ENCODE measurements at regions not wholly inside any gene's neighbourhood (a gene's known extent, or its start where the extent isn't known, plus 50 kb on each side); places are given as distances from the start of the nearest gene placed in this dataset.

DNA sequence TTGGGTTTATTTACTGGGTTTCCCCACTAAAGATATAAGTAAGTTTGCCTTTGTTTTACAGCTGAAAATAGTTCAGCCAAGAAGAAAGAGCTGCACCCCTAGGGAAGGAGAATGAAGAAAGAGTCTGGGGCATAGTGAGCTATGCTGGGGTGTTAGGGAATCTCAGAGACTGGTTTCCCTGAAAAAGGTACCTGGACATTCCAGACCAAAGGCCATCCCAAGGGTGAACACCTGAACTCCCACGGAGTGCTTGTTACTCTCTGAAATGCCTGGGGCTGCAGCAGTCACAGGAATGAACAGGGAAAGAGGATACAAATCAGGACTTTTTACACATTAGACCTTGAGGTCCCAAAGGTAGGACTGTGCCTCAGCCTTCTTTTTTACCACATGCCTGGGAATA is 337.6 kb upstream of the SLC10A2 start:
- no peak for DNase-seq (ENCODE audit: low read depth)

DNA sequence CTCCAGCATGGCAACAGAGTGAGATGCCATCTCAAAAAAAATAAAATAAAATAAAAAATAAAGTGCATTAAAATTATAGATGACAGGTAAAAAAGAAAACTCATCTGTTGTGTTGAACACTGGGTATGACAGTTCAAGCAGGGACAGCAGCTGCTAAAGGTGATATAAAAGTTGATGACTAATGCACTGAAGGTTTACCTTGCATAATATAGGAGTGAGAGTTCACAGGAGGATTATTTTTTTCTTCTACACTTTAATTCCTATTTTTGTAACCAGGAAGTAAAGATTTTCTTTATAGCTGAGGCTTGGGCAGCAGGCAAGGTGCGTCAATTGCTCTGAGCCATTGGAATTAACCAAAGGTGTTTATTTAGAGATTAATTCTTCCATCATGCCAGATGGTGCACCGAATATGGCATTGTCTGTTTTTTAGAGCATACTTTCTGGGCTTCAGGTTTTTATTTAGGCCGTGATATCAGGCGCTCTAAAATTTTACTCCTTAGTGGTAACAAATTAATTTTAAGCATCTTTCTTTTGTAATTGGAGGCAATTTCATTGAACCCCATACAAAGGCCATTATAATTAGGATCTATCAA is 337.0 kb upstream of the SLC10A2 start:
- DNase-seq (ENCODE audit: low read depth): no peak

DNA sequence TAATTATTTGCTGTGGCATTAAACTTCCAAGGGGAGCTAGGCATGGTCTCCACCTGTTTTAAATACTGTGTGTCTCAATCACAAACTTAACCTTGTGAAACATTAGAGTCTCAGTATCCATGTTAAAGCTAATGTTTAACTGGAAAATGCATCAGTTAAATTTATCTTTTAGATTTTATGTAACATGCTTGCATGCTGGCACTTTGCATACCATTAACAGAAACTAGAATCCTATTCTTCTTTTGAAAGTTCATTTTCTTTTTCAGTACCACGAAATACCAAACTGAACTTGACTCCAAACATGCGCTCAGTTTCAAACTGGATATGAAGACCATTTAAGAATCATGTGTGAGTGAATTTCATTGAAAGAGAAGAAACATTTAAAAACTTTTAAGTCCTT is 328.9 kb upstream of the SLC10A2 start:
- DNase-seq (ENCODE audit: low read depth): no peak

DNA sequence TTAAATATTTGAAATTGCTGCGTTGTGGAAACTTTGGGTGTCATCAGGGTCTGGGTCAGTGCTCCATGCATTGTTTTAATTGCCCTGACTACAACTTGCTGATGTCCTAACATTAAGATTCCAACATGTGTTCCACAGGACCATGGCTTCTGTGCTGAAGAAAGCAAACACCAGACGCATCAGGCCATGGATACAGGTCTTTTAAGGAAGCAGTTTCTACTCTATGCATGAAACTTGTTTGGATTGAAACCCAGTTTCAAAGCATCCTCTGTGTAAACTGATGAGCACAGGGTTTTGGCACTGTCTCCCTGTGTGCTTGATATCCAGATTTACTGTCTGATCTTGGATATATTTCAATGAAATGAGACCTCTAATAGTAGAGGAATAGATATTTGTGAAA is 328.4 kb upstream of the SLC10A2 start:
- DNase-seq (ENCODE audit: low read depth): no peak

DNA sequence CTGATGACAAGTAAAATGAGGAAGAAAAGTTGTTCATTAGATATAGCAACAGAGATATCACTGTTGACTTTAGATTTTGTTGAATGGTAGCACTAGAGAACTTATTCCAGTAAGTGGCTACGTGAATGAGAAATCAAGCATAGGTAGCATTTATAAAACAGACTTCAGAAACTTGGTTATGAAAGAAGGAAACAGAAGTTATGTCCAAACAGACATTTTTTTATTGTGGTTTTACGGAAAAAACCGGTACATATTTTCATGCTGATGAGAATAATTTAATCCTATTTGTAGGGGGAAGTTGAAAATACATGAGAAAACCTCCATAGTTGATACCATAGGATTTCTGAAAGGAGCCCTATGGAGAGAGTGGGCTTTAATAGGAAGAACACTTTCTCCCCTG is 325.7 kb upstream of the SLC10A2 start:
- no peak for DNase-seq (ENCODE audit: low read depth)

DNA sequence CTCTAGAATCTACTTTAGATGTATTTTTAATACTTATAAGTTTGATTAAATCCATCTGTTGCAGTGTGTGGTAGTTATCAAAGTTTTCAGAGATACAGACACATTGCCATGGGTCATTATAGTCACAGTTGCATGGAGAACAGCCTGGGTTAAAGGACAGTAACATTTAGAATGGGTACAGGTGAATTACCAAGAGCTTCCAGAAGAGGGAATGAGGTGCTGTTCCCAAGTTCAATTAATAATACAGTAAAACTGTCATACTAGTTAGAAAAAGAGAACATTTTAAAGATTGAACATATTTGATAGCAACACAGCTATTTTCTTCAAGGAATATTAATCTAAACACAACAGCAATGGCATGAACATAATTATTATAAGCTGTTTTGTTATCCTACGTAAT is 322.6 kb upstream of the SLC10A2 start:
- no peak for DNase-seq (ENCODE audit: low read depth)

DNA sequence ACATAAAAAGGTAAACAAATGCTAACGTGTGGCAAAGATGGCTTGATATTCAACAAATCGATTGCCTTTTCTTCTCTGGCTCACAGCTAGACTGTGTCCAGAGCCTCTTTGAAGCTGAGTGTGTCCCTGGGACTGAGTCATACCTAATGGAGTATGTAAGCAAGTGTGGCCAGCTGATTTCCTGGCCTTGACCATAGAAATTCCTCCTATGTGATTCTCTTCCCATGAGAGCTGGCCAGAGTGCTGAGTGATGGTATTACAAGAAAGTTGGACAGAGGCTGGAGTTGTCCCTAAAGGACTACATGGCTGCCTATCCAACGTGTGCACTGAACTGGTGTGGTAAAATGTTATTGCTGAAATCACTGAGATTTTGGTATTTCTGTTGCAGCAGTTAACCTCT is 320.1 kb upstream of the SLC10A2 start:
- no peak for DNase-seq (ENCODE audit: low read depth)

DNA sequence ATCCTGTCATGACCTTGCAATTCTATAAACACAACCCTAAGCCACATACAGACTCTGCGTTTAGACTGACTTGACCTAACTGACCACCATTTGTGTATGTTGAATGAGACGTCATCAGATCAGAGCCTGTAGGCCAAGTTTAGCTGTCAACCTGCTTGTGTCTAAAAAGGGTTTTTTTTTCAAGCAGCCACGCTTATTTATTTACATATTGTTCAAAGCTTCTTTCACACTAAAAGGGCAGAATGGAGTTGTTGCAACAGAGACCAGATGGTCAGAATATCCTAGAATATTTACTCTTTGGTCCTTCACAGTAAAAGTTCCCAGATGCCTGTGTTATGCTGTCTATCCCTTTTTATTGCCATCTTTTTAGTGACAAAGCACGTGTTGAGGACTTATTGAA is 307.7 kb upstream of the SLC10A2 start:
- no peak for DNase-seq (ENCODE audit: low read depth)

DNA sequence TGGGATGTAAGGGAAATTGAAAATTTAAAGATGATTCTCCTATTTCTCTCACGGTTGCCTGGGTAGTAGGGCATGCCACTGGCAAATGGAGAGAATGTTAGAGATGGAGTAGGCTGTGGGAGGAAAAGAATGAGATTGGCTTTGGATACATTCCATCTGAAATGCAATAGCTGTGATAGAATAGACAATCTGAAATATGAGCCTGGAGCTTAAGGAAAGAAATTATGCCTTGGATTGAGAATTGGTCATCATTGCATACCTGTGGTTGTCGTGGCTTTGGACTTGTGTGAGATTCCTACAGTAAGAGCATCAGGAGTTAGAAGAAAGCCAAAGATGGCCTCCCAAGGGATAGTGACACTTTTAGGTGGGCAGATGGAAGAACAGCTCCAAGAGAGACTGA is 305.1 kb upstream of the SLC10A2 start:
- DNase-seq (ENCODE audit: low read depth): no peak

DNA sequence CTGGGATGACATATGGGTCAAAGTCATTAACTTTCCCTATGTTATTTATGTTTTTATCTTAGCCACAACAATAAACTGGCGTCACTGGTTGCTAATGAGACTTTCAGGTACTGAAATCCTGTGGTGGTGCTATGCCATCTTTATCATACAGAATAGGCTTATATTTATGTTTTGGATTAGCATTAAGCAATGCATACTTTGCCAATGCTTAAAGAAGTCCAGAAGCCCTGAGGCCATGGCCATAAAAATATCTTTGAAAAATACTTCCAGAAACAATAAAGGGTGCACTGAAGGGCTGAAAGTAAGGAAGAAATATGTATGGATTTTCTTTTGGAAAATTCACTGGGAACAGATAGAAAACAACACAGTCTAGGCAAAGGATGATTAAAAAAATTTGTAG is 304.6 kb upstream of the SLC10A2 start:
- DNase-seq (ENCODE audit: low read depth): no peak

DNA sequence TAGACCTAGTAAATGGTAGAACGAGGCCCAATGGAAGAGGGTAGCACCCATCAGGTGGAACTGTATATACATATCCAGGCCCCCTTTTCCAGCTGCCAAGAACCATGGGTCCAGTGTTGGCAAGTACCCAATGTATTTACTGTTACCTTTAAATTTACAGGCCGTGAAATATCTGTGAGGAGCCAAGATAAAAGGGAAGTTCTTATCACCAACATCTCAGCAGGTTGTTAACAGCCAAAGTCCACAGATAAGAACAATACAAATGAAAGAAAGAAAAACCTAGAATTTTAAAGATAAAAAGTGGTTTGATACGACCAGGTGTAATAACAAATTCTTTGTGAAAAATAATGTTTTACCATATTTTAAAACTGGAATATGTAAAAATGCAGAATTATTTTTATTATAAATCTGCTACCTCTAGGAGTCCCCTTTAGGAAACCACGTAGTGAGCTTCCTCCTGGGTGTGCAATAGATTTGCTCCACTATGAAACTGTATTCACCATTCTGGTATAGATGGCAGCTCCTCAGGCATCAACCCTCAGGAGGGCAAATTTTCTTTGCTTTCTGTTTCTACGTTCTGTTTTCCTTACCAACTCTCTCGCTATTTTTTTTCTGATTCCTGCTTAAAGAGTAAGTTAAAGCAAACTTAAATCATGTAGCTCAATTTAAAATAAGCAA is 292.2 kb upstream of the SLC10A2 start:
- DNase-seq (ENCODE audit: low read depth): no peak

DNA sequence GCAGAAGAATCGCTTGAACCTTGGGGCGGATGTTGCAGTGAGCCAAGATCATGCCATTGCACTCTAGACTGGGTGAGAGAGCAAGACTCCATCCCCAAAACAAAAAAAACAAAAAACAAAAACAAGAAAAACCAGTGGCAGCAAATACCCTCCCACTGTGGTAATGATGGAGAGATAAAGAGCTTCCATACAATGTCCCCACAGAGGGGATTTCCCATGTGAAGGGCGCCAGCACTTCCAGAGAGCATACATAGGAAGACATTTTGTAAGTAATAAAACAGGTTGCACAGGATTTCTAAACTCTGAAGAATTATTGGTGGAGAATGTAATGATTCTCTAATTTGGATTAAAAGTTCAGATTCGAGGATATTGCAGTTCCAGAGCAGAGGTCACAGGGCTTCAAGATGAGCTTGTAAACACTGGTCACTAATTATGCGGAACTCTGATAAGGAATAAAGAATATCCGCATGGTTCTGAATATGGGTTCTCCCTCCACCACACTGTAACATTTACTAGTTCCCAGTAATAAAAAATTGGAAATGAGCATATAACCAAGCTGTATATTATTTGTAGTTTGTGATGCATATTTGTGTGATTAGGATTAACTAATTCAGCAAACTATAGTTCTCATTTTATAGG is 290.1 kb upstream of the SLC10A2 start:
- no peak for DNase-seq (ENCODE audit: low read depth)

DNA sequence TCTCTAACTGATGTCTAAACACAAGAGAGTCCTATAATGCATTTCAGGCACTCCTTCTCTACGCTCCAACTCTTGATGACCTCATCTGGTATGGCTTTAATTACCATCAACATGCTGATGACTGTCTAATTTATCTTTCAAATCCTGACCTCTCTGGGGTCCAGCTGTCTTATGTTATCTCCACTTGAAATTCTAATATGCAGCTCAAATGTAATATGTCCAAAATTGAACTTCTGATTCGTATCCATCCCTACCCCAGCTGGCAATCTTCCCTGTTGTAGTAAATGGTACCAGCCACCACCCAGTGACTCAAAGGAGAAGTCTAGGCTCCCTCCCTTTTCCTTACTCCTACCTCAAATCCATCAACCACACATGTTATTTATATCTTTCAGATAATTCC is 288.0 kb upstream of the SLC10A2 start:
- DNase-seq (ENCODE audit: low read depth): no peak

DNA sequence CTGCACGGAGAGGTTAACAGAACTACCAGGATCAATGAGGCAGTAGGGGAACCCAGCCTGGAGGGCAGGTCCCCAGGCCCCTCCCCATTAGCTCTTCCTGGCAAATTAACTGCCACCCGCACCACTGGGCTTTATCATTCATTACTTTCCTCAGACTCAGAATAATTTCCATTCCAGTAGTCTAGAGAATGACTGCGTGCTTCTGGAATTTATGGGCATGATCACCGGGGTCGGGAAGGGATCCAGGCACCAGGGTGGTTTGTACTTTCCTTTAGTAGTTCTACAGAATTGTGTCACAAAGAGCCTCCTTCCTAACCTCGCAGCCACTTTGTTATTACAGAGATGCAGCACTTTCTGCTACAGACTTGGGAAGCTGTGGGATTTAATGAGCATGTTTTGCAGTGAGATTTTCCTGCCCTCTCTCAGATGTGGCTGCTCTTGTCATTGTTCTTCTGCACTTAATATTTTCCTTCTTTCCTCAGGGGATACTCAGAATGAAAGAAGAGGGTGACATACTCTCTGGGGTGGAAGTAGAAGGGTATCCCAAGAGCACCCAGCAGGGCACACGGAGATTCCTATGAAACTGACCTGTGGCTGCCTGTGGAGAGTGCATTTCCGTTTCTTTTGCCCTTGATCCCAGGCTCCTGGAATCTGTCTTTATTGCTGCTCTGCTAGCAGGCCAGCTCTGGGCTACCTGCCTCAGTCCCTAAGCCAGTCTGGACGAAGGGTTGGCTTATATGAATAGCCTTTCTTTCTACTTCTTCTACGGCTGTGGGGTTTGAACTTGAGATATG is 285.0 kb upstream of the SLC10A2 start:
- no peak for DNase-seq (ENCODE audit: low read depth)

DNA sequence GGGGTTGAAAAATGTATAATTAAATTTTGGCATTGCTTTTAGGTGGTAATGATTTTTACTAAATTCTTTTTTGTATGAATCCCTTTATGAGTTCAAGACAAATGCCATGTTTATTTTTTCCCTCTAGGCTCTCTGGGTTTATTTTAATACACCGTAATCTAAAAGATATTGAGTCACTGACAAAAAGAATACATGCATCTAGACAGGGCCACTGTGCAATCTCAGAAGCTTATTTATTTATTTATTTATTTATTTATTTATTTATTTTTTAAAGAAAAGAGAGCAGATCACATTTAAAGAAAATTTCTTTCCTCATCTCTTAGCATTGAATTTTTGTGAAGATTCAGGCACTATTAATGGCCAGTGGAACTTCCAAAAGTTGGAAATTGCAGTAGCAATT is 283.9 kb upstream of the SLC10A2 start:
- no peak for DNase-seq (ENCODE audit: low read depth)

DNA sequence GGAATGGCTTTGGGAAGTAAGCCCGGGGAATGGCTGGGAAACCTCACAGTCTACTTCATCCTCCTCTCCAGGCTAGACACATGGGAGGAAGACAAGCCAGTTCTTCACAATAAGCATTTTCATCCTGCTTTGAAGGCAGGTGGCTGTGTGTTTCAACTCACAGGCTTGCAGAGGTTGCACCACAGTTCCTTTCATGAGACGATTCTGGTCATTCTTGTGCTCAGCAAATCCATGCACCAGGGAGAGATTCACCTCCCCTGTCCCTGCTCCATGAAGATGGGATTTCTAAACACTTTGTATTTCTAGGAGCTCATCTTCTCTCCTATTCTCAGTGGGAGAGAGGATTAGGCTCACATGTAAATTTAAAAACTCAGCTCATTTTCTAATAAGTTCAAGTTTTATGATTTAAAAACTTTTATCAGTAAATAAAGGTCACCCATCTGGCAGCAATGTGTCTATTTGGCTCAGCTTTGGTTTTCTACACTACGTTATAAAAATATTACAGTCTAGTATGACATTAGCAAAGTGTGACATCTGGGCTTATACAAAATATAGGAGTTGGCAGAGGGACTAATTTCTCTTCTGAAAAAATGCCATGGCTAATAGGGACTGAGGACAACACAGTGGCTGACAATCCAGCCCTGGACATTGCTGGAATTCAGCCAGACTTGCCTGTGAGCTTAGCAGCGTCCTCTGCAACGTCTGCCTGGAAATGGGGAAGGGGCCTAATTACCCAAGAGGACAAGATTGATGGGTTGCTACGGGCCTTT is 283.2 kb upstream of the SLC10A2 start:
- no peak for DNase-seq (ENCODE audit: low read depth)

DNA sequence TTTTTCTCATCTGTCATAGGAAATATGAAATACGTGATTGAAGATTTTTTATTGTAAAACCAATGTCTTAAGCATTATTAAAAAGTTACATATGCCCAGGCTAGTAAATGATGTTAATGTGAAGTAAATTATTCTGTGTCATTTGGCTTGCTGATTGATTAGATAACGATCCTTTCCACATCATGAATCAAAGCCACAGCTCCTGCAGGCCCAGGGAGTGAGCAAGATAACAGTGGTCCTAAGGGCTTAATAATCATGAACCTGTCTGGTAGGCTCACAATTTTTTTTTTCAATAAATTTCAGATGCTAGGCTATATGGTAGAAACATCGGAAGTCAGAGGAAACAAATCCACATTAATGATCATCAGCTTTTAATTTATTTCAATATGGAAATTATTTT is 269.0 kb upstream of the SLC10A2 start:
- DNase-seq (ENCODE audit: low read depth): no peak

DNA sequence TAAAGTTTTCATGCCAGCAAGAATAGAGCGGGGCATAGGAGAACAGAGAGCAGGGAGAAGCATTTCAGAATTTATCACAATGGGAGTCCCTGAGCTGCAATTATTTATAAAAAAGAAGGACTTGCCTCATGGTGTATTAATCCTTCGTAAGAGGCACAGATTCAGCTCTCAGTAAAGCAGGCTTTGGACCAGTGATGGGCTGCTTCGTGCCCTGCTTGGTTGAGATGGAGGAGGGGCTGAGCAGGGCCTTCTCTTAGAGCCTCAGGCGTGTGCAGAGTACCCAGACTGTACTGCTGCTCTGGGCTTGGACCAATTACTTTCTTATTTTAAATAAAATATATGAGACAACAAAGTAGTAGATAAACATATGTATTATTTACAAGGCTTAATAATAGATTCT is 265.7 kb upstream of the SLC10A2 start:
- no peak for DNase-seq (ENCODE audit: low read depth)

DNA sequence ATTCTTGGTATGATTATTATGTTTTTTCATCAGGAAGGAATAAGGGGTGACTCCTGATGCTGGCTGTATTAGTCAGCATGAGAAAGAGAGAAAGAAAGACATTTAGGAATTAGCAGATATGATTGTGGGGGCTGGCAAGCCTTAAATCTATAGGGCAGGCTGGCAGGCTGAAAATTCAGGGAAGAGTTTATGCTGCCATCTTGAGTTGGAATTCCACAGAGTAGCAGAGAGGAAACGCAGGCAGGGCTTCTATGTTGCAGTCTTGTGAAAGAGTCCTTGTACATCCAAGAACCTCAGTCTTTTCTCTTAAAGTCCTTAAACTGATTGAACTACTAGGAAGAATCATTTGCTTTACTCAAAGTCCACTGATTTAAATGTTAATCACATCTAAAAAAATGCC is 262.7 kb upstream of the SLC10A2 start:
- DNase-seq (ENCODE audit: low read depth): no peak

DNA sequence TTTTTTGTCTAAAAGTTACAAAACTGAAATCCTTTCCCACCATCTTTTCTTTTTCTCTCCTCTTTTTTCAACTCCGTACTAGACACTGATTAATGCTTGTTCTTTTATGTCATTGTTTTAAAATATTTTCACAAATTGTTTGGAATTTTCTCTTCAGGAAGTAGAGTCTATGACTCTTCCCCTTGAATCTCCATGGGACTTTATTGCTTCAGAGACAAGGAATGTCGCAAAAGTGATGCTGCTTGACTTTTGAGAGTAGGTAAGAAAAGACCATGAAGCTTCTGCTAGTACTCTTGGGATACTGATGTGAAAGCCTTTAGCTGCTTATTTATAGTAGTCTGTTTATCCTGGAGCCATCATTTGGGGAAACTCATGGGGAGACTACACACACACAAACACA is 260.1 kb upstream of the SLC10A2 start:
- DNase-seq (ENCODE audit: low read depth): no peak

DNA sequence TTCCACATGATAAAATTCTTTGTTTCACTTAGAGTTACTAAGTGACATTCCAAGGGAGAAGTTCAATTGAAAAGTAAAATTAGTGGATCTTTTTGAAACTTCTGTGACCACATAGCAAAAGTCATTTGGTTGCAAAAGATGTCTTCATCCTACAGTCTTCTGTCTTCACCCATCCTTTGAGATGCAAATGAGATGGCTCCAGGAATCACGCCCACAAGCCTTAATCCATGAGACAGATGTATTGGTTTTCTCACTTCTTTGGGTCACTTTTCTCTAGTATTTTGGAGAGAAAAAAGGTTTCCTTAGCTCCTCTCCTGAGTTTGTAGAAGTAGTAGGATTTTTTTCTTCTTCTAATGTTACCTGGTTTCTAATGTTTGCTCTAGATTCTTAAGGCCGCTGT is 259.5 kb upstream of the SLC10A2 start:
- DNase-seq (ENCODE audit: low read depth): no peak

DNA sequence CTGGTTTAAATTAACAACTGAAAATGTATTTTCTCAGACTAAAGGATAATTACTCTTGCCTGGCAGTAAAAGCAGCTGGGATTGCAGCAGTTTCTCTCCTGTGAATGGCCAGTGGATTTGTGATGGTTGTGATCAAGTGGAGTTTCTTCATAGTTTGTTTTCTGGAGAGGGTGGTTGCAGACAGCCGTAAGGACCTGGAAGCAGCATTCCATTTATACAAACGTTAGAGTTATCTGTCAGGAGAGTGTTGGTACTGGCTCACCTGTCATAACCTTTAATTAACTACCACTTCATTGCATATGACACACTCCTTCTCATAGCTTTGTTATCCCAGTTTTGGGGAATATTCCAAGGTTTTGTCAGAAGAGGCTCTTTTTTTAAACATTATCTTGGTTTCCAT is 258.4 kb upstream of the SLC10A2 start:
- no peak for DNase-seq (ENCODE audit: low read depth)
